Upper lobe of left lung (tissue), 6 donors: ENCODE measurements at regions not wholly inside any gene's neighbourhood (a gene's known extent, or its start where the extent isn't known, plus 50 kb on each side); places are given as distances from the start of the nearest gene placed in this dataset.

ENCODE experiments used
- ATAC-seq, 2 donors: fragments of 200-7000 bp; cut with Tn5 transposase; one replicate each; pipeline ENCODE4 v1.9.1; 2022; ENCODE audit warnings: mild to moderate bottlenecking in 2 of 2, moderate library complexity in 2 of 2; ENCODE audit not compliant: low FRiP score in 2 of 2
- DNase-seq, 2 donors: peaks; one replicate each; pipeline ENCODE4 v3.0.0-alpha.2; 2019 to 2020
- H3K27ac ChIP-seq, 4 donors: fragments of 200-600 bp; sonication (generic); one replicate each; pipeline ENCODE4 v1.5.1; 2016 to 2019
- H3K27me3 ChIP-seq, 4 donors: fragments of 200-600 bp; sonication (generic); one replicate each; pipeline ENCODE4 v1.5.1; 2017 to 2019
- H3K36me3 ChIP-seq, 4 donors: fragments of 200-600 bp; sonication (generic); one replicate each; pipeline ENCODE4 v1.5.1; 2016 to 2019
- H3K4me1 ChIP-seq, 4 donors: fragments of 200-600 bp; sonication (generic); one replicate each; pipeline ENCODE4 v1.5.1; 2018 to 2019
- H3K4me3 ChIP-seq, 4 donors: fragments of 200-600 bp; sonication (generic); one replicate each; pipeline ENCODE4 v1.5.1; 2017 to 2019; ENCODE audit warnings: mild to moderate bottlenecking in 2 of 4, moderate library complexity in 1 of 4
- H3K9me3 ChIP-seq, 4 donors: fragments of 200-600 bp; sonication (generic); one replicate each; pipeline ENCODE4 v1.5.1; 2018 to 2019
- EP300 ChIP-seq, 4 donors: sonication (generic); formaldehyde crosslinking; IDR thresholded peaks; one replicate each; pipeline ENCODE4 v1.5.1; 2017; ENCODE audit warnings: antibody characterized with exemption in 4 of 4, control low read depth in 2 of 4
- POLR2A ChIP-seq, 4 donors: fragments of 450-650 bp; IDR thresholded peaks; one replicate each; pipeline ENCODE4 v1.5.1; 2016 to 2017; ENCODE audit warnings: antibody characterized with exemption in 4 of 4, mild to moderate bottlenecking in 2 of 4
- POLR2AphosphoS5 ChIP-seq, 2 donors: sonication (generic); formaldehyde crosslinking; IDR thresholded peaks; one replicate each; pipeline ENCODE4 v1.5.1; 2017; ENCODE audit warnings: antibody characterized with exemption in 2 of 2
- WGBS, 2 donors: methylation state at CpG; one replicate each; pipeline ENCODE4 v1.1.5; 2017 to 2018; 5-methylcytosine and 5-hydroxymethylcytosine counted together
- TF ChIP-seq, protein P1 (sequence below), 6 experiments: fragments of 450-650 bp in 4 of 6; fragments of 200-600 bp in 2 of 6; sonication (generic) in 2 of 6; IDR thresholded peaks; one replicate each; pipeline ENCODE4 v1.5.1; 2016 to 2019; ENCODE audit warnings: antibody characterized with exemption in 6 of 6
- donor health status: DM: no; HTN: no; CAD: no; lungs with moderate emphysema.
- donor health status: DM: no; HTN: yes; CAD: no; lungs with severe emphysema.

DNA sequence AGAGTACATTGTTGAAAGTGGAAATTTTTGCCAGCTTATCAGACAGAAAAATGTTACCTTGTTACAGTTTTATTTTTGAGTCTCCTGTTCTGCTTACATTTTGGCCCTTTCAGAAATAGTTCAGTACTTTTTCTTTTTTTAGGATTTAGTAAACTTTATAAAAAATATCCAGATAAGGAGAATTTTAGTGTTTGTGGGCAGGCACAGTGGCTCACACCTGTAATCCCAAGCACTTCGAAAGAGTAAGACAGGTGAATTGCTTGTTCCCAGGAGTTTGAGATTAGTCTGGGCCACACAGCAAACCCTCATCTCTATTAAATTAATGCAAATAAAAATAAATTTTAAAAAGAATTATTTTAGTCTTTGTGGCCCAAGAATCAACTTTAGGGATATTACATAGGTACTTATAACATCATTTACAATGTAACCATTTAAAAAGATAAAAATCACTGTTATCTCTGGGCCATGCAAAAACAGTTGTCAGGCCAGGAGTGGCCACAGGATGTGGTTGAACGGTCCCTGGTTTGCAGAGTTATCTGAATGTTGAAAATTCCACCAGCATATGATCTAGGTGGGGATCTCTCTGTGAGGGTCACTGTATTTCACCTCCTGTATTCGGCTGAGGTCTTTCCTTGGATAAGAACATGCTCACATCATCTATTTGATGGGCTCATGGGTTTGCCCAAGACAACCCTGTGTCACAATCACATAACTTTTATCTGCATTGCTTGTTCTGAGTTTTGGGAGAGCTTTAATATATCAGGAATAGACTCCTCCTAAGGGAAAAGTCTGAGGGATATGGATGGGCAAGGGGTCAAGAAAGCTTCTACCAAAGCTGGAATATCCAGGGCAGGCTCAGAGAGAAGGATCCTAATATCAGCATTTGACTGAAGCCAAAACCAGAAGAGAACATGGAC is 91.5 kb downstream of the GGTLC2 start:
- no peak overlapping the region for H3K27ac ChIP-seq
- WGBS, 2 donors: 48 to 54% methylated on average over 3 of the region's 3 CpGs
- ATAC-seq: no peak
- DNase-seq: no peak
- TF ChIP-seq POLR2A (IDR thresholded peaks at IDR 0.05) (no peak), POLR2AphosphoS5 (IDR thresholded peaks at IDR 0.05) (no peak), EP300 (IDR thresholded peaks at IDR 0.05) (no peak)
- TF ChIP-seq, protein P1, sequence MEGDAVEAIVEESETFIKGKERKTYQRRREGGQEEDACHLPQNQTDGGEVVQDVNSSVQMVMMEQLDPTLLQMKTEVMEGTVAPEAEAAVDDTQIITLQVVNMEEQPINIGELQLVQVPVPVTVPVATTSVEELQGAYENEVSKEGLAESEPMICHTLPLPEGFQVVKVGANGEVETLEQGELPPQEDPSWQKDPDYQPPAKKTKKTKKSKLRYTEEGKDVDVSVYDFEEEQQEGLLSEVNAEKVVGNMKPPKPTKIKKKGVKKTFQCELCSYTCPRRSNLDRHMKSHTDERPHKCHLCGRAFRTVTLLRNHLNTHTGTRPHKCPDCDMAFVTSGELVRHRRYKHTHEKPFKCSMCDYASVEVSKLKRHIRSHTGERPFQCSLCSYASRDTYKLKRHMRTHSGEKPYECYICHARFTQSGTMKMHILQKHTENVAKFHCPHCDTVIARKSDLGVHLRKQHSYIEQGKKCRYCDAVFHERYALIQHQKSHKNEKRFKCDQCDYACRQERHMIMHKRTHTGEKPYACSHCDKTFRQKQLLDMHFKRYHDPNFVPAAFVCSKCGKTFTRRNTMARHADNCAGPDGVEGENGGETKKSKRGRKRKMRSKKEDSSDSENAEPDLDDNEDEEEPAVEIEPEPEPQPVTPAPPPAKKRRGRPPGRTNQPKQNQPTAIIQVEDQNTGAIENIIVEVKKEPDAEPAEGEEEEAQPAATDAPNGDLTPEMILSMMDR (IDR thresholded peaks at IDR 0.05): no peak
- H3K9me3 ChIP-seq: no peaks in the 10 kb centered on the region
- H3K27me3 ChIP-seq: no peaks in the 10 kb centered on the region
- H3K4me3 ChIP-seq: no peak overlapping the region
- H3K36me3 ChIP-seq: no peaks in the 10 kb centered on the region
- no peaks in the 10 kb centered on the region for H3K4me1 ChIP-seq

DNA sequence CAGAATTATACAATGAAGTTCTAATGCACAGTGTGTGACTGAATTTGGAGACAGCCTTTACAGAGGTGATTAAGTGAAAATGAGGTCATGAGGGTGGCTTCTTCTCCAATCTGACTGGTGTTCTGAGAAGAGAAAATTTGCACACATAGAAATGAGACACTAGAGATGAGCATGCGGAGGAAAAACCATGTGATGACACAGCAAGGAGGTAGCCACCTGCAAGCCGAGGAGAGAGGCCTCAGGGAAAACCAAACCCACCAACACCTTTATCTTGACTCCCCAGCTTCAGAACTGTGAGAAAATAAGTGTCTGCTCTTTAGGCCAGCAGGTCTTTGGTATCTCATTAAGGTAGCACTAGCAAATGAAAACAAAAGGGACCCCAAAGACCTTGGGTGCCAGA is 93.2 kb downstream of the GGTLC2 start:
- no peak overlapping the region for H3K4me3 ChIP-seq
- H3K9me3 ChIP-seq: no peaks in the 10 kb centered on the region
- TF ChIP-seq POLR2AphosphoS5 (IDR thresholded peaks at IDR 0.05): no peak
- TF ChIP-seq, protein P1 (IDR thresholded peaks at IDR 0.05): no peak
- no peak for TF ChIP-seq POLR2A (IDR thresholded peaks at IDR 0.05)
- TF ChIP-seq EP300 (IDR thresholded peaks at IDR 0.05): no peak
- DNase-seq (no peak), ATAC-seq (no peak)
- H3K27ac ChIP-seq: no peak overlapping the region
- H3K27me3 ChIP-seq: no peaks in the 10 kb centered on the region
- no peaks in the 10 kb centered on the region for H3K4me1 ChIP-seq
- no peaks in the 10 kb centered on the region for H3K36me3 ChIP-seq
- WGBS, 2 donors: 81 to 86% methylated on average over 2 of the region's 2 CpGs

- DNase-seq: no peak
- 68 to 92% methylated on average over 2 to 5 of the region's 5 CpGs for WGBS, 2 donors
- Histone ChIP-seq H3K4me1 (no peaks in the 10 kb centered on the region), H3K4me3 (no peak overlapping the region), H3K27me3 (no peaks in the 10 kb centered on the region), H3K9me3 (no peaks in the 10 kb centered on the region), H3K27ac (no peak overlapping the region), H3K36me3 (no peaks in the 10 kb centered on the region)
- TF ChIP-seq POLR2AphosphoS5 (IDR thresholded peaks at IDR 0.05): no peak
- TF ChIP-seq, protein P1 (IDR thresholded peaks at IDR 0.05): no peak
- no peak for TF ChIP-seq EP300 (IDR thresholded peaks at IDR 0.05)
- no peak for TF ChIP-seq POLR2A (IDR thresholded peaks at IDR 0.05)
- peak in 1 of 2 donors; percentile 19 for ATAC-seq
Observed at GRCh38 chr22:22738959-22739585, 94.7 kb downstream of the GGTLC2 start.

GRCh38 chr22:22740560-22741276 is 96.3 kb downstream of the GGTLC2 start:
- no peaks in the 10 kb centered on the region for H3K4me1 ChIP-seq
- no peaks in the 10 kb centered on the region for H3K9me3 ChIP-seq
- no peak for DNase-seq
- TF ChIP-seq POLR2AphosphoS5 (IDR thresholded peaks at IDR 0.05): no peak
- TF ChIP-seq, protein P1 (IDR thresholded peaks at IDR 0.05): no peak
- no peak for TF ChIP-seq EP300 (IDR thresholded peaks at IDR 0.05)
- no peak for TF ChIP-seq POLR2A (IDR thresholded peaks at IDR 0.05)
- H3K36me3 ChIP-seq: no peaks in the 10 kb centered on the region
- H3K27ac ChIP-seq: no peak overlapping the region
- H3K4me3 ChIP-seq: no peak overlapping the region
- H3K27me3 ChIP-seq: no peaks in the 10 kb centered on the region
- WGBS, 2 donors: 67% methylated on average over 5 of the region's 5 CpGs
- no peak for ATAC-seq
